Activated CD4-positive, alpha-beta memory T cell treated with anti-CD3 and anti-CD28 coated beads for 36 hours (primary cell): ENCODE measurements at regions not wholly inside any gene's neighbourhood (a gene's known extent, or its start where the extent isn't known, plus 50 kb on each side); places are given as distances from the start of the nearest gene placed in this dataset.

Source experiments
- CTCF ChIA-PET: fragments of 350-600 bp; sonication (Branson Sonifier 250); formaldehyde crosslinking; loops from one replicate; lab custom pipeline; 2021; ENCODE audit warnings: antibody characterized with exemption, inconsistent platforms; lab: Charles Lee
- POLR2A ChIA-PET: fragments of 350-600 bp; sonication (Branson Sonifier 250); formaldehyde crosslinking; loops from one replicate; lab custom pipeline; 2021; ENCODE audit warnings: antibody characterized with exemption; lab: Charles Lee
- DNase-seq: peaks from one replicate; pipeline ENCODE4 v3.0.0-alpha.2; 2020
- H3K27ac Mint-ChIP-seq: one replicate; pipeline ENCODE4 v1.8.0; 2021; ENCODE audit warnings: mixed read lengths
- H3K27me3 Mint-ChIP-seq: one replicate; pipeline ENCODE4 v1.8.0; 2021; ENCODE audit warnings: mixed read lengths
- H3K36me3 Mint-ChIP-seq: one replicate; pipeline ENCODE4 v1.8.0; 2021; ENCODE audit warnings: mixed read lengths
- H3K4me1 Mint-ChIP-seq: one replicate; pipeline ENCODE4 v1.8.0; 2021; ENCODE audit warnings: low read depth, mixed read lengths
- H3K4me3 Mint-ChIP-seq: one replicate; pipeline ENCODE4 v1.8.0; 2021; ENCODE audit warnings: mild to moderate bottlenecking, mixed read lengths
- H3K9me3 Mint-ChIP-seq: one replicate; pipeline ENCODE4 v1.8.0; 2021; ENCODE audit warnings: mixed read lengths
- intact Hi-C: fragments of 100-400 bp; cut with micrococcal nuclease; formaldehyde crosslinking; loops from one replicate; pipeline ENCODE4 v1.15.1; 2023

- no peaks in the 10 kb centered on the region for H3K27me3 Mint-ChIP-seq
- intact Hi-C loops: no loop called here
- CTCF ChIA-PET: no interaction called here
These were observed 118.9 kb upstream of the NHSL1 start for GRCh38 chr6:138618168-138618567.

GRCh38 chr6:138620630-138621029 lies 121.3 kb upstream of the NHSL1 start:
- no peaks in the 10 kb centered on the region for H3K4me1 Mint-ChIP-seq

More at GRCh38 chr6:138618168-138618567, 118.9 kb upstream of the NHSL1 start:
- POLR2A ChIA-PET: no interaction called here
- no peaks in the 10 kb centered on the region for H3K4me1 Mint-ChIP-seq
- H3K36me3 Mint-ChIP-seq: no peaks in the 10 kb centered on the region
- no peaks in the 10 kb centered on the region for H3K9me3 Mint-ChIP-seq
- no peak for DNase-seq
- no peak overlapping the region for H3K4me3 Mint-ChIP-seq
- H3K27ac Mint-ChIP-seq: no peak overlapping the region

DNA sequence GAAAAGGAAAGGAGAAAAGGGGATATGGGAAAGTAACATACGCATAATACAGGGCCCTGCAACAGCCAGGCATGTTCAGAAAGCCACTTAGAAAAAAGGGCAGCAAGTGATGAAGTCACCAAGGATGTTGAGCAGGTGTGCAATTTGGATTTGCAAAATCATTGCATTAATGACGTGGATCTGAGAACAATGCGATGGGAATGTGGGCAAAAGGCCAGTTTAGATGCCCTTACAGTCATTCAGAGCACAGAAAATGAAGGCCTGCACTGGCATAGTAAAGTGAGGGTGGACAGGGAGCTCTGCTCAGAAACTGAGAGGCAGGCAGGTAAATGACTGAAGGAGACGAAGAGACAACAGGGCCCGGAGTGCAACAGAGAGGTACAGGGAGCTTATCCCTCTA lies 123.7 kb upstream of the NHSL1 start:
- Mint-ChIP-seq H3K9me3 (no peaks in the 10 kb centered on the region), H3K4me1 (no peaks in the 10 kb centered on the region), H3K27ac (no peak overlapping the region), H3K27me3 (no peaks in the 10 kb centered on the region), H3K4me3 (no peak overlapping the region), H3K36me3 (no peaks in the 10 kb centered on the region)
- ChIA-PET CTCF (no interaction called here), POLR2A (no interaction called here)
- DNase-seq: no peak
- intact Hi-C loops: no loop called here

More at GRCh38 chr6:138620630-138621029, 121.3 kb upstream of the NHSL1 start:
- no peak for DNase-seq
- Mint-ChIP-seq H3K9me3 (no peaks in the 10 kb centered on the region), H3K4me3 (no peak overlapping the region), H3K36me3 (no peaks in the 10 kb centered on the region), H3K27ac (no peak overlapping the region), H3K27me3 (no peaks in the 10 kb centered on the region)
- CTCF ChIA-PET: no interaction called here
- POLR2A ChIA-PET: interaction anchor here (1.1 kb wide), 1 partner anchor 26 kb away, joined by 4 read pairs; no protein-coding TSS in a partner anchor
- intact Hi-C loops: no loop called here

- Mint-ChIP-seq H3K27ac (no peak overlapping the region), H3K4me3 (no peak overlapping the region), H3K9me3 (no peaks in the 10 kb centered on the region), H3K4me1 (no peaks in the 10 kb centered on the region), H3K27me3 (peaks cover 5% of the 10 kb centered on the region), H3K36me3 (no peaks in the 10 kb centered on the region)
- ChIA-PET CTCF (no interaction called here), POLR2A (no interaction called here)
- DNase-seq: no peak
- intact Hi-C loops: no loop called here
These were observed 132.3 kb upstream of the NHSL1 start for GRCh38 chr6:138631566-138631965.

DNA sequence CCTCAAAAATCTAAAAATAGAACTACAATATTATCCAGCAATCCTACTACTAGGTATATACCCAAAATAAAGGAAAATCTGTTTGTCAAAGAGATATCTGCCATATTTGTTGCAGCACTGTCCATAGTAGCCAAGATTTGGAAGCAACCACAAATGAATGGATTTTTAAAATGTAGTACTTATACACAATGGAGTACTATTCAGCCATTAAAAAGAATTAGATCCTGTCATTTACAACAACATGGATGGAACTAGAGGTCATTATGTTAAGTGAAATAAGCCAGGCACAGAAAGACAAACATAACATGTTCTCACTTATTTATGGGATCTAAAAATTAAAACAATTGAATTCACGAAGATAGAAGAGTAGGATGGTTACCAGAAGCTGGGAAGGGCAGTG lies 135.7 kb upstream of the CCDC28A start:
- DNase-seq: no peak
- Mint-ChIP-seq H3K4me1 (no peaks in the 10 kb centered on the region), H3K4me3 (no peak overlapping the region), H3K27ac (no peak overlapping the region), H3K9me3 (no peaks in the 10 kb centered on the region), H3K36me3 (no peaks in the 10 kb centered on the region), H3K27me3 (peaks cover 7% of the 10 kb centered on the region)
- ChIA-PET POLR2A (no interaction called here), CTCF (no interaction called here)
- intact Hi-C loops: no loop called here

DNA sequence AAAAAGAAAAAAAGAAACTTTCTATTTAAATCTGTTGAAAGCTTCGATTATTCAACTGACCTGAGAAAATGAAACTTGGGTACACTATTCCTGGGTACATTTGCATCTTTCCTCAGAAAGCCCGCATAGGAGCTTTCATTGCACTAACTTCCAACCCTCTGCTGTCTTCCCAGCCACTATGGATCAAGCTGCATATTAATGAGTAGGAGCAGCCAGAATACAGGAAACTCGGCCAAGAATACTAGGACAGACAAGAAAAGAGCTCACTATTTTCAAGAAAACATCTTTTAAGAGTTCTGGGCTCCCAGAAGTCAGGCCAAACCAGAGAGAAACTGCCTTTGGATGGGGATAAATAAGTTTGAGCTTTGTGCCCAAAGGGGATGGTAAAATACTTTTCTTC lies 135.0 kb upstream of the CCDC28A start:
- intact Hi-C loops: no loop called here
- Mint-ChIP-seq H3K27me3 (peaks cover 3% of the 10 kb centered on the region), H3K27ac (no peak overlapping the region), H3K9me3 (no peaks in the 10 kb centered on the region), H3K4me3 (no peak overlapping the region), H3K36me3 (no peaks in the 10 kb centered on the region), H3K4me1 (no peaks in the 10 kb centered on the region)
- POLR2A ChIA-PET: no interaction called here
- CTCF ChIA-PET: interaction anchor here (0.6 kb wide), 1 partner anchor 53 kb away, joined by 4 read pairs; no protein-coding TSS in a partner anchor
- DNase-seq: no peak

DNA sequence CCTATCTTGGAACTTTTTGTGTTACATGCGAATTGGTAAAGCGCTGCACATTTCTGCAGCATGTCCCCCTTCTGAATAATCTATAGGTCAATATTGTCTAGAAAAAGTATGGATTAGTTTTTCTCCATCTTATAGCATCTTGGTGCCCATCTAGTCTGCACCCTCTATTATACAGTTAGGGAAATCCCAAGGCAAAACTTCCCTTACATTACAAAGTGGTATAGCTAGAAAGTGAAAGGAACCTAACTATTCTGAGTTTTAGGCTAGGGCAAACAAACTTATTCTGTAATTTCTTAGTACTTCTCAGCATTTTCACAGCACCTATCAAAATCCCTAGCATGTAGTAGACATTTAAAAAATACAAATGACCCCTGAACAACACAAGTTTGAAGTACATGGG lies 133.5 kb upstream of the CCDC28A start:
- CTCF ChIA-PET: no interaction called here
- Mint-ChIP-seq H3K27ac (no peak overlapping the region), H3K4me1 (no peaks in the 10 kb centered on the region), H3K9me3 (no peaks in the 10 kb centered on the region), H3K27me3 (peaks cover 3% of the 10 kb centered on the region), H3K36me3 (no peaks in the 10 kb centered on the region), H3K4me3 (no peak overlapping the region)
- no peak for DNase-seq
- POLR2A ChIA-PET: no interaction called here
- intact Hi-C loops: no loop called here

DNA sequence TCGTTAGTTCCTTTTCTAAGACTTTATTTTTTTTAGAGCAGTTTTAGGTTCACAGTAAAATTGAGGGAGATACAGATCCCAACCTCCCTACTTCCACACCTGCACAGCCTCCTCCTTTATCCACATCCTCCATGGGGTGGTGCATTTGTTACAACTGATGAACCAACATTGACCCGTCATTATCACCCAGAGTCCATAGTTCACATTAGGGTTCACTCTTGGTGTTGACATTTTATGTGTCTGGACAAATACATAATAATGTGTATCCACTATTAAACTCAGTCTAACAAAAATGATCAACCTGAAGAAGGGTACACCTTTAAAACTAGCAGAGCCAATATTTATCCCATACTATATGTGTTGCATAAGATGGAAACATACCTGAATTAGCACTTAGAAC lies 130.4 kb upstream of the CCDC28A start:
- no peak for DNase-seq
- H3K36me3 Mint-ChIP-seq: no peaks in the 10 kb centered on the region
- no peaks in the 10 kb centered on the region for H3K9me3 Mint-ChIP-seq
- no peak overlapping the region for H3K27ac Mint-ChIP-seq
- H3K4me3 Mint-ChIP-seq: no peak overlapping the region
- CTCF ChIA-PET: no interaction called here
- POLR2A ChIA-PET: no interaction called here
- H3K4me1 Mint-ChIP-seq: no peaks in the 10 kb centered on the region
- no peaks in the 10 kb centered on the region for H3K27me3 Mint-ChIP-seq
- intact Hi-C loops: no loop called here

- H3K27ac Mint-ChIP-seq: no peak overlapping the region
- DNase-seq: no peak
- ChIA-PET CTCF (no interaction called here), POLR2A (no interaction called here)
- no peaks in the 10 kb centered on the region for H3K4me1 Mint-ChIP-seq
- intact Hi-C loops: no loop called here
- no peaks in the 10 kb centered on the region for H3K9me3 Mint-ChIP-seq
- no peaks in the 10 kb centered on the region for H3K36me3 Mint-ChIP-seq
- H3K4me3 Mint-ChIP-seq: no peak overlapping the region
- peaks cover 4% of the 10 kb centered on the region for H3K27me3 Mint-ChIP-seq
These were observed 127.5 kb upstream of the CCDC28A start for GRCh38 chr6:138645976-138646640.

DNA sequence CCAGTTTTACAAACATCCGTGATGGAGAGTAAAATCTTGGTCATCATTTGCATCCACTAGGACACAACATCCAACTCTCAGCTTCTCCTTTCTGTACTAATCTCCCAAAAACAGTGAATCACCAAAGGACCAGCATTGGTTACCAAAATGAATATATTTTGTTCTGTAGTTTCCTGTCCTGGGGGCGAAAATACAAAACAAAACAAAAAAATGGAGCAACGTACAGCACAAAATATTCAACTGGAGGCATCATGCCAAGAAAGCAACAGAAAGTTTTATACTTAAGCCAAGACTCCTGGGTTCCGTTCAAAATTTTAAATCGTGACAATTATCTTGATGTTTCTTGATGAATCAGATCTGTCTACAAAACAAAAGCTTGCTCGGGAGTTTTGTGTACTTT lies 126.6 kb upstream of the CCDC28A start:
- H3K27me3 Mint-ChIP-seq: peaks cover 4% of the 10 kb centered on the region

DNA sequence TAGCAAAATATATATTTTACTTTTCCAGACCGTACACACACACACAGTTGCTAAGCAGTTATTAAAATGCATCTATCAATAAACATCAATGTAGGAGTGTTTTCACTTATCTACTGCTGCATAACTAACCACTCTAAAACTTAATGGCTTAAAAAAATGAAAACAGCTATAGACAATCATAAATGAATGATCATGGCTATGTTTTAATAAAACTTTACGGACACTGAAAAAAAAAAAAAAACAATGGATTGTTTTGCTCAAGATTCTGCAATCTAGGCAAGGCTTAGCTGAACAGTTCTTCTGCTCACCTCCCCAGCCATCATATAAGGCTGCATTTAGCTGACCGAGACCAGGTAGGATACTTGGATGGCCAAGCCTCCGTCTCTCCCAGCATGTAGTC lies 125.4 kb upstream of the CCDC28A start:
- H3K36me3 Mint-ChIP-seq: no peaks in the 10 kb centered on the region
- no peaks in the 10 kb centered on the region for H3K9me3 Mint-ChIP-seq
- peaks cover 4% of the 10 kb centered on the region for H3K27me3 Mint-ChIP-seq
- intact Hi-C loops: no loop called here
- no peak overlapping the region for H3K27ac Mint-ChIP-seq
- no peak overlapping the region for H3K4me3 Mint-ChIP-seq
- no peak for DNase-seq
- H3K4me1 Mint-ChIP-seq: no peaks in the 10 kb centered on the region
- POLR2A ChIA-PET: no interaction called here
- CTCF ChIA-PET: no interaction called here

More for the DNA sequence above, 126.6 kb upstream of the CCDC28A start:
- CTCF ChIA-PET: no interaction called here
- H3K4me3 Mint-ChIP-seq: no peak overlapping the region
- intact Hi-C loops: no loop called here
- H3K9me3 Mint-ChIP-seq: no peaks in the 10 kb centered on the region
- H3K4me1 Mint-ChIP-seq: no peaks in the 10 kb centered on the region
- no peaks in the 10 kb centered on the region for H3K36me3 Mint-ChIP-seq
- no peak for DNase-seq
- POLR2A ChIA-PET: no interaction called here
- no peak overlapping the region for H3K27ac Mint-ChIP-seq

DNA sequence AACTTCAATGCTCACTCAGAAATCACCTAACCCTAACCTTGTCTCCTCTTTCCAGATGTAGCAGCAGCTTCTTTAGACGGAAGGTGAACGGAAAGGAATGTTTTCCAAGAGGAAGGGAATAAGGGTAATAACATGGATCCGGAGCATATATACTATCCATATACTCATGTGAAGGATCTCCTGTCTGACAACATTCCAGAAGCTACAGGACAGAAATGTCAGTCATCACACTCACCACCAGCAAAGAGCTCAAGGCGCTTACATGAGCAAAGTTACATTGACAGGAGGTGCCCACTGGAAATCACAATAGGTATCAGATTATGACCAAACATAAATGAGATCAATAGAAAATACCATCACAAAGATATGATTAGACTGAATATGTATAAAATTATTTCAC lies 122.1 kb upstream of the CCDC28A start:
- CTCF ChIA-PET: no interaction called here
- no peak overlapping the region for H3K27ac Mint-ChIP-seq
- H3K4me3 Mint-ChIP-seq: no peak overlapping the region
- intact Hi-C loops: loop anchor here (5.0 kb wide), 1 partner anchor 376 kb away; the partner anchor contains the start of gene ABRACL
- H3K36me3 Mint-ChIP-seq: no peaks in the 10 kb centered on the region
- POLR2A ChIA-PET: interaction anchor here (0.5 to 0.8 kb wide), 2 partner anchors 13 to 23 kb away, joined by 3 read pairs; no protein-coding TSS in a partner anchor
- H3K27me3 Mint-ChIP-seq: peaks cover 13% of the 10 kb centered on the region
- no peak for DNase-seq
- H3K4me1 Mint-ChIP-seq: peaks cover 22% of the 10 kb centered on the region
- no peaks in the 10 kb centered on the region for H3K9me3 Mint-ChIP-seq

GRCh38 chr6:138652824-138653223 lies 120.7 kb upstream of the CCDC28A start:
- no peak for DNase-seq
- Mint-ChIP-seq H3K36me3 (no peaks in the 10 kb centered on the region), H3K4me1 (peaks cover 22% of the 10 kb centered on the region), H3K9me3 (no peaks in the 10 kb centered on the region), H3K27me3 (peaks cover 13% of the 10 kb centered on the region), H3K27ac (no peak overlapping the region), H3K4me3 (no peak overlapping the region)
- ChIA-PET CTCF (no interaction called here), POLR2A (no interaction called here)
- intact Hi-C loops: loop anchor here (5.0 kb wide), 1 partner anchor 374 kb away; the partner anchor contains the start of gene ABRACL
